Uterus (tissue), 2 donors: ENCODE measurements at regions not wholly inside any gene's neighbourhood (a gene's known extent, or its start where the extent isn't known, plus 50 kb on each side); places are given as distances from the start of the nearest gene placed in this dataset.

ENCODE experiments used
- POLR2A ChIP-seq, 2 donors: fragments of 450-650 bp; IDR thresholded peaks; one replicate each; pipeline ENCODE4 v1.6.1; 2016; ENCODE audit warnings: antibody characterized with exemption in 2 of 2, mild to moderate bottlenecking in 1 of 2, moderate library complexity in 1 of 2
- TF ChIP-seq, protein P1 (sequence below), 4 experiments: fragments of 200-600 bp in 2 of 4; fragments of 450-650 bp in 2 of 4; sonication (generic) in 2 of 4; IDR thresholded peaks; one replicate each; pipeline ENCODE4 v1.5.1; 2016 to 2019; ENCODE audit warnings: antibody characterized with exemption in 4 of 4, mild to moderate bottlenecking in 2 of 4, moderate library complexity in 1 of 4

DNA sequence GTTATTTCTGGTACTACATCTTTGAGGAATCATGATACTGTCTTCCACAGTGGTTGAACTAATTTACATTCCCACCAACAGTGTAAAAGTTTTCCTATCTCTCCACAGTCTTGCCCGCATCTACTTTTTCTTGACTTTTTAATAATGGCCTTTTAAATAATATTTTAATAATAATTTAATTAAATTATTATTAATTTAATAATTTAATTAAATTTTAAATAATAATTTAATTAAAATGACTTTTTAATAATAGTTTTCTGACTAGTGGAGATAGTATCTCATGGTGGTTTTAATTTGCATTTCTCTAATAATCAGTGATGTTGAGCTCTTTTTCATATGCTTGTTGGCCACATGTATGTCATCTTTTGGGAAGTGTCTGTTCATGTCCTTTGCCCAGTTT is 1395.0 kb upstream of the ADGRL3 start:
- TF ChIP-seq POLR2A (IDR thresholded peaks at IDR 0.05): no peak
- TF ChIP-seq, protein P1, sequence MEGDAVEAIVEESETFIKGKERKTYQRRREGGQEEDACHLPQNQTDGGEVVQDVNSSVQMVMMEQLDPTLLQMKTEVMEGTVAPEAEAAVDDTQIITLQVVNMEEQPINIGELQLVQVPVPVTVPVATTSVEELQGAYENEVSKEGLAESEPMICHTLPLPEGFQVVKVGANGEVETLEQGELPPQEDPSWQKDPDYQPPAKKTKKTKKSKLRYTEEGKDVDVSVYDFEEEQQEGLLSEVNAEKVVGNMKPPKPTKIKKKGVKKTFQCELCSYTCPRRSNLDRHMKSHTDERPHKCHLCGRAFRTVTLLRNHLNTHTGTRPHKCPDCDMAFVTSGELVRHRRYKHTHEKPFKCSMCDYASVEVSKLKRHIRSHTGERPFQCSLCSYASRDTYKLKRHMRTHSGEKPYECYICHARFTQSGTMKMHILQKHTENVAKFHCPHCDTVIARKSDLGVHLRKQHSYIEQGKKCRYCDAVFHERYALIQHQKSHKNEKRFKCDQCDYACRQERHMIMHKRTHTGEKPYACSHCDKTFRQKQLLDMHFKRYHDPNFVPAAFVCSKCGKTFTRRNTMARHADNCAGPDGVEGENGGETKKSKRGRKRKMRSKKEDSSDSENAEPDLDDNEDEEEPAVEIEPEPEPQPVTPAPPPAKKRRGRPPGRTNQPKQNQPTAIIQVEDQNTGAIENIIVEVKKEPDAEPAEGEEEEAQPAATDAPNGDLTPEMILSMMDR (IDR thresholded peaks at IDR 0.05): no peak
